Mesendoderm (in vitro differentiated cells): ENCODE measurements at regions not wholly inside any gene's neighbourhood (a gene's known extent, or its start where the extent isn't known, plus 50 kb on each side); places are given as distances from the start of the nearest gene placed in this dataset.

Experiments used
- DNase-seq: peaks from one replicate; pipeline ENCODE4 v3.0.0; 2013
- H2AK5ac ChIP-seq: 2 replicates; pipeline ENCODE4 v1.6.1; 2013; ENCODE audit warnings: low read length, inconsistent platforms
- H2BK120ac ChIP-seq: 2 replicates; pipeline ENCODE4 v1.6.1; 2013; ENCODE audit warnings: low read depth, mild to moderate bottlenecking, low read length, moderate library complexity, mixed read lengths
- H2BK15ac ChIP-seq: replicated peaks from 2 replicates; pipeline ENCODE4 v1.6.1; 2013; ENCODE audit warnings: low read depth, mild to moderate bottlenecking, moderate library complexity
- H2BK5ac ChIP-seq: 2 replicates; pipeline ENCODE4 v1.6.1; 2013; ENCODE audit warnings: low read length, inconsistent platforms
- H3K18ac ChIP-seq: 2 replicates; pipeline ENCODE4 v1.6.1; 2013; ENCODE audit warnings: mild to moderate bottlenecking, low read length, mixed read lengths
- H3K23ac ChIP-seq: one replicate; pipeline ENCODE4 v1.6.1; 2013; ENCODE audit warnings: low read length
- H3K27ac ChIP-seq: 2 replicates; pipeline ENCODE4 v1.5.1; 2013; ENCODE audit warnings: low read depth, mild to moderate bottlenecking, inconsistent platforms, low read length, moderate library complexity
- H3K27me3 ChIP-seq: 2 replicates; pipeline ENCODE4 v1.6.1; 2013; ENCODE audit warnings: low read length, control low read depth, mild to moderate bottlenecking, inconsistent platforms; ENCODE audit not compliant: insufficient read depth, poor library complexity
- H3K36me3 ChIP-seq: 2 replicates; pipeline ENCODE4 v1.6.1; 2013; ENCODE audit warnings: low read length, inconsistent platforms; ENCODE audit not compliant: control insufficient read depth, insufficient read depth
- H3K4ac ChIP-seq: one replicate; pipeline ENCODE4 v1.6.1; 2013; ENCODE audit warnings: low read depth, mild to moderate bottlenecking, low read length, moderate library complexity
- H3K4me1 ChIP-seq: 2 replicates; pipeline ENCODE4 v1.6.1; 2013; ENCODE audit warnings: low read depth, low read length, inconsistent platforms; ENCODE audit not compliant: control insufficient read depth
- H3K4me2 ChIP-seq: 2 replicates; pipeline ENCODE4 v1.6.1; 2013; ENCODE audit warnings: low read length
- H3K4me3 ChIP-seq: 2 replicates; pipeline ENCODE4 v1.5.1; 2013; ENCODE audit warnings: mild to moderate bottlenecking, low read length
- H3K56ac ChIP-seq: one replicate; pipeline ENCODE4 v1.6.1; 2013; ENCODE audit warnings: low read length
- H3K79me1 ChIP-seq: 2 replicates; pipeline ENCODE4 v1.6.1; 2013; ENCODE audit warnings: low read length, inconsistent platforms
- H3K79me2 ChIP-seq: 2 replicates; pipeline ENCODE4 v1.6.1; 2013; ENCODE audit warnings: mild to moderate bottlenecking, low read length; ENCODE audit not compliant: control insufficient read depth, insufficient read depth
- H3K9ac ChIP-seq: 2 replicates; pipeline ENCODE4 v1.6.1; 2013; ENCODE audit warnings: low read length, inconsistent platforms
- H4K5ac ChIP-seq: one replicate; pipeline ENCODE4 v1.6.1; 2013; ENCODE audit warnings: low read length
- H4K8ac ChIP-seq: one replicate; pipeline ENCODE4 v1.6.1; 2013; ENCODE audit warnings: low read depth, mild to moderate bottlenecking, control low read depth, low read length, moderate library complexity
- WGBS: extraction: QIAGEN DNeasy Blood & Tissue Kit; methylation state at CpG from one replicate; pipeline ENCODE4 v1.1.7; 2013; ENCODE audit warnings: low lambda C conversion rate, missing lambda C conversion rate; ENCODE audit not compliant: insufficient coverage; ENCODE audit errors: extremely low coverage; 5-methylcytosine and 5-hydroxymethylcytosine counted together

DNA sequence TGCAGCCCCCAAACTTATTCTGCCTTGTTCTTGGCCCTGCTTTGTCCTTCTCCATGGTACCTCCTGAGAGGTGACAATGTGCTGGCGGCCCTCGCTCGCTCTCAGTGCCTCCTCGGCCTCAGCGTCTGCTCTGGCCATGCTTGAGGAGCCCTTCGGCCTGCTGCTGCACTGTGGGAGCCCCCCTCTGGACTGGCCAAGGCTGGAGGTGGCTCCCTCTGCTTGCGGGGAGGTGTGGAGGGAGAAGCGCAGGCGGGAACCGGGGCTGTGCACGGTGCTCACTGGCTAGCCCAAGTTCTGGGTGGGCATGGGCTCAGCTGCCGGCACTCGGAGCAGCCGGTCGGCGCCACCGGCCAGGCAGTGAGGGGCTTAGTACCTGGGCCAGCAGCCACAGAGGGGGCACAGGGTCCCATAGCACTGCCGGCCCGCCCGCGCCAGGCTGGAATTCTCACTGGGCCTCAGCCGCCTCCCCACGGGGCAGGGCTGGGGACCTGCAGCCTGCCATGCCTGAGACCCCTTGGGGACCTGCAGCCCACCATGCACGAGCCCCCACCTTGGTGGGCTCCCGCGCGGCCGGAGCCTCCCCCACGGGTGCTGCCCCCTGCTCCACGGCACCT, 55.9 kb upstream of the RALGAPA2 start:
- no peaks in the 10 kb centered on the region for H3K79me1 ChIP-seq
- H3K4ac ChIP-seq: no peak overlapping the region
- H4K5ac ChIP-seq: no peak overlapping the region
- no peak overlapping the region for H2BK120ac ChIP-seq
- WGBS: no CpG with 5 or more reads among the region's 30 CpGs
- H3K4me1 ChIP-seq: no peaks in the 10 kb centered on the region
- no peak for DNase-seq
- no peak overlapping the region for H3K4me3 ChIP-seq
- no peak overlapping the region for H3K56ac ChIP-seq
- no peaks in the 10 kb centered on the region for H3K79me2 ChIP-seq
- no peak overlapping the region for H2BK15ac ChIP-seq
- H4K8ac ChIP-seq: no peak overlapping the region
- no peak overlapping the region for H3K23ac ChIP-seq
- H3K36me3 ChIP-seq: no peaks in the 10 kb centered on the region
- H3K27me3 ChIP-seq: no peaks in the 10 kb centered on the region
- H3K27ac ChIP-seq: no peak overlapping the region
- H2AK5ac ChIP-seq: no peak overlapping the region
- no peak overlapping the region for H3K9ac ChIP-seq
- no peak overlapping the region for H3K4me2 ChIP-seq
- no peak overlapping the region for H2BK5ac ChIP-seq
- no peak overlapping the region for H3K18ac ChIP-seq

DNA sequence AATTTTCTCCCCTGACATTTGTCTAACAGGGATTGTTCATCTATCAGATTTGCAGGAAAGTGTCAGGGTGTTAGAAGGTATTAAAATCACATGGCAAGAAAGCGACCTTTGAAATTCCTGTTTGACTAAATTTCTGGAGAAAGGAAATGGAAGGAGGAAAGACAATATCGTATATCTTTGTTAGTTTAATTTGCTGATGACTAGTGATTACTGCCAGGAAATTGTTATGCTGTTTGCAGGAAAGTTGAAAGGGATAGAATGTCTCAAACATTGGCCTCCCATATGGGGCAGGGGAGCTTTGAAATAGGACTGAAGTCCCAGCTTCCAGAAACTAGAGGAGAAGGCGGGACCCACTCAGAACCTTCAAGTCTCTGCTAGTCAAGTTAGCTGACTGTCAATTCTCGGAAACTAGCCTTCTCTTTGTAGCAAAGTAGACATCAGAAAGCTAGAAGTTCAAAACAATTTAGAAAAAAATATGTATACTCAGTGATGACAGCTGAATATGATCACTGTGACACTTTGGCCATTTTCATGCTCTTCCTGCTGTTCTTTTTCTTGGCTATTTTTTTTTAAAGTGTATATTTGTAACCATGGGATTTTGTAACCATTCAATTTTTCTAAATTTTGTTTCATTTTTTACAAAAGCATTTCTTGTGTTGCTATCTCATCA, 53.4 kb upstream of the RALGAPA2 start:
- Histone ChIP-seq H4K5ac (no peak overlapping the region), H2AK5ac (no peak overlapping the region), H2BK15ac (no peak overlapping the region), H2BK5ac (no peak overlapping the region), H3K36me3 (no peaks in the 10 kb centered on the region), H3K27me3 (no peaks in the 10 kb centered on the region), H3K18ac (no peak overlapping the region), H3K4me1 (no peaks in the 10 kb centered on the region), H3K56ac (no peak overlapping the region), H3K4me3 (no peak overlapping the region), H2BK120ac (no peak overlapping the region), H3K79me1 (no peaks in the 10 kb centered on the region), H3K23ac (no peak overlapping the region), H4K8ac (no peak overlapping the region), H3K79me2 (no peaks in the 10 kb centered on the region), H3K4me2 (no peak overlapping the region), H3K4ac (no peak overlapping the region), H3K9ac (no peak overlapping the region), H3K27ac (no peak overlapping the region)
- no CpG with 5 or more reads among the region's 4 CpGs for WGBS
- DNase-seq: no peak

DNA sequence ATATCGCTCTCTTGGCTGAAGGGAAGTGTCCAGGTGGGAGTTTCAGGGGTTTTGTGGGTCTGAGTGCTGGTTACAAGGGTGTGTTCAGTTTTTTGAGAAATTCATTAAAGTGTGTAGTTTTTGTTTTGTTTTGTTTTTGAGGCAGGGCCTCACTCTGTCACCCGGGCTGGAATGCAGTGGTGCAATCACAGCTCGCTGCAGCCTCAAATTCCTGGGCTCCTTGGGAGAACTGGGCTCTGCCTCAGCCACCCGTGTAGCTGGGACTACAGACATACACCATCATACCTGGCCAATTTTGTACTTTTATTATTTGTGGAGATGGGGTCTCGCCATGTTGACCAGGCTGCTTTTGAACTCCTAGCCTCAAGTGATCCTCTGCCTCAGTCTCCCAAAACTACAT, 51.2 kb upstream of the RALGAPA2 start:
- no peak overlapping the region for H3K4ac ChIP-seq
- no peak overlapping the region for H3K23ac ChIP-seq
- H4K8ac ChIP-seq: no peak overlapping the region
- DNase-seq: no peak
- H3K4me2 ChIP-seq: no peak overlapping the region
- no peaks in the 10 kb centered on the region for H3K36me3 ChIP-seq
- H3K79me2 ChIP-seq: no peaks in the 10 kb centered on the region
- no peak overlapping the region for H2AK5ac ChIP-seq
- no peaks in the 10 kb centered on the region for H3K27me3 ChIP-seq
- no peak overlapping the region for H2BK5ac ChIP-seq
- no peak overlapping the region for H3K18ac ChIP-seq
- no CpG with 5 or more reads among the region's 5 CpGs for WGBS
- H3K9ac ChIP-seq: no peak overlapping the region
- H3K4me3 ChIP-seq: no peak overlapping the region
- H3K4me1 ChIP-seq: no peaks in the 10 kb centered on the region
- no peak overlapping the region for H3K27ac ChIP-seq
- H2BK15ac ChIP-seq: no peak overlapping the region
- H2BK120ac ChIP-seq: no peak overlapping the region
- H3K56ac ChIP-seq: no peak overlapping the region
- no peaks in the 10 kb centered on the region for H3K79me1 ChIP-seq
- H4K5ac ChIP-seq: no peak overlapping the region
